Smooth muscle cell (in vitro differentiated cells): ENCODE measurements at regions not wholly inside any gene's neighbourhood (a gene's known extent, or its start where the extent isn't known, plus 50 kb on each side); places are given as distances from the start of the nearest gene placed in this dataset.
"Not testable (repeated sequence)": the region's sequence is repeated elsewhere in the genome, so short reads cannot be mapped to it uniquely, and the experiment has no call there.

Experiments used
- DNase-seq: peaks from one replicate; lab custom pipeline; 2025; ENCODE audit not compliant: unreplicated experiment; lab: John Stamatoyannopoulos, UW
- H2AFZ ChIP-seq: fragments of 200-600 bp; sonication (generic); 2 replicates; pipeline ENCODE4 v1.6.0; 2016; ENCODE audit warnings: antibody characterized with exemption, low read depth, mild to moderate bottlenecking
- H3F3A ChIP-seq: fragments of 200-600 bp; sonication (generic); 2 replicates; pipeline ENCODE4 v1.6.0; 2017; ENCODE audit warnings: antibody characterized with exemption, low read depth
- H3K27ac ChIP-seq: fragments of 200-600 bp; sonication (generic); 2 replicates; pipeline ENCODE4 v1.5.1; 2016; ENCODE audit warnings: low read depth, mild to moderate bottlenecking
- H3K27me3 ChIP-seq: fragments of 200-600 bp; sonication (generic); 2 replicates; pipeline ENCODE4 v1.6.1; 2016; ENCODE audit warnings: low read depth, mild to moderate bottlenecking
- H3K36me3 ChIP-seq: fragments of 200-600 bp; sonication (generic); 2 replicates; pipeline ENCODE4 v1.5.1; 2016; ENCODE audit warnings: low read depth
- H3K4me1 ChIP-seq: fragments of 200-600 bp; sonication (generic); 2 replicates; pipeline ENCODE4 v1.5.1; 2016; ENCODE audit warnings: low read depth
- H3K4me2 ChIP-seq: fragments of 200-600 bp; sonication (generic); 2 replicates; pipeline ENCODE4 v1.6.0; 2016; ENCODE audit warnings: mild to moderate bottlenecking
- H3K4me3 ChIP-seq: fragments of 200-600 bp; sonication (generic); 2 replicates; pipeline ENCODE4 v1.5.1; 2016; ENCODE audit warnings: mild to moderate bottlenecking
- H3K79me2 ChIP-seq: fragments of 200-600 bp; sonication (generic); 2 replicates; pipeline ENCODE4 v1.6.0; 2016; ENCODE audit warnings: low read depth, mild to moderate bottlenecking
- H3K9ac ChIP-seq: fragments of 200-600 bp; sonication (generic); 2 replicates; pipeline ENCODE4 v1.6.0; 2016; ENCODE audit warnings: low read depth
- H3K9me3 ChIP-seq: fragments of 200-600 bp; sonication (generic); replicated peaks from 2 replicates; pipeline ENCODE4 v1.5.1; 2016; ENCODE audit warnings: low read depth
- H4K20me1 ChIP-seq: fragments of 200-600 bp; sonication (generic); 2 replicates; pipeline ENCODE4 v1.6.0; 2016; ENCODE audit warnings: low read depth
- WGBS: methylation state at CpG from one replicate; pipeline ENCODE4 v1.1.7; 2016; ENCODE audit warnings: low lambda C conversion rate; 5-methylcytosine and 5-hydroxymethylcytosine counted together
- TF ChIP-seq, protein P1 (sequence below): fragments of 200-600 bp; sonication (generic); IDR thresholded peaks from 2 replicates; pipeline ENCODE4 v1.5.1; 2017; ENCODE audit warnings: borderline replicate concordance, mild to moderate bottlenecking, antibody characterized with exemption; ENCODE audit not compliant: insufficient read depth, poor library complexity, severe bottlenecking

GRCh38 chr13:48590141-48590901 lies 57.4 kb upstream of the RCBTB2 start:
- Histone ChIP-seq H3K9me3 (no peaks in the 10 kb centered on the region), H3K4me3 (no peak overlapping the region), H3K79me2 (no peaks in the 10 kb centered on the region), H3K4me2 (no peak overlapping the region), H3K27ac (no peak overlapping the region), H3K9ac (no peak overlapping the region), H3K27me3 (no peaks in the 10 kb centered on the region), H2AFZ (no peak overlapping the region), H3F3A (no peaks in the 10 kb centered on the region), H3K36me3 (no peaks in the 10 kb centered on the region), H3K4me1 (peaks cover 25% of the 10 kb centered on the region), H4K20me1 (no peaks in the 10 kb centered on the region)
- TF ChIP-seq, protein P1, sequence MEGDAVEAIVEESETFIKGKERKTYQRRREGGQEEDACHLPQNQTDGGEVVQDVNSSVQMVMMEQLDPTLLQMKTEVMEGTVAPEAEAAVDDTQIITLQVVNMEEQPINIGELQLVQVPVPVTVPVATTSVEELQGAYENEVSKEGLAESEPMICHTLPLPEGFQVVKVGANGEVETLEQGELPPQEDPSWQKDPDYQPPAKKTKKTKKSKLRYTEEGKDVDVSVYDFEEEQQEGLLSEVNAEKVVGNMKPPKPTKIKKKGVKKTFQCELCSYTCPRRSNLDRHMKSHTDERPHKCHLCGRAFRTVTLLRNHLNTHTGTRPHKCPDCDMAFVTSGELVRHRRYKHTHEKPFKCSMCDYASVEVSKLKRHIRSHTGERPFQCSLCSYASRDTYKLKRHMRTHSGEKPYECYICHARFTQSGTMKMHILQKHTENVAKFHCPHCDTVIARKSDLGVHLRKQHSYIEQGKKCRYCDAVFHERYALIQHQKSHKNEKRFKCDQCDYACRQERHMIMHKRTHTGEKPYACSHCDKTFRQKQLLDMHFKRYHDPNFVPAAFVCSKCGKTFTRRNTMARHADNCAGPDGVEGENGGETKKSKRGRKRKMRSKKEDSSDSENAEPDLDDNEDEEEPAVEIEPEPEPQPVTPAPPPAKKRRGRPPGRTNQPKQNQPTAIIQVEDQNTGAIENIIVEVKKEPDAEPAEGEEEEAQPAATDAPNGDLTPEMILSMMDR, result no peak
- WGBS, result 80% methylated on average over 5 of the region's 5 CpGs
- no peak for DNase-seq

GRCh38 chr13:48591124-48591872 lies 58.4 kb upstream of the RCBTB2 start:
- H4K20me1 ChIP-seq, H3K36me3 ChIP-seq, H3K27me3 ChIP-seq, H2AFZ ChIP-seq, H3K4me3 ChIP-seq, H3K9me3 ChIP-seq, H3K27ac ChIP-seq, H3K79me2 ChIP-seq, H3K4me2 ChIP-seq, H3K9ac ChIP-seq, DNase-seq, H3F3A ChIP-seq: not testable (repeated sequence)
- WGBS, result 80% methylated on average over 12 of the region's 12 CpGs
- H3K4me1 ChIP-seq, result peaks cover 19% of the 10 kb centered on the region

- no peaks in the 10 kb centered on the region for H3K36me3 ChIP-seq
- no peak overlapping the region for H2AFZ ChIP-seq
- H3K27me3 ChIP-seq, result no peaks in the 10 kb centered on the region
- H3K9ac ChIP-seq, result no peak overlapping the region
- H3K27ac ChIP-seq, result no peak overlapping the region
- peaks cover 18% of the 10 kb centered on the region for H3K4me1 ChIP-seq
- TF ChIP-seq, protein P1, result no peak
- H3K4me3 ChIP-seq, result no peak overlapping the region
- DNase-seq, result no peak
- no peaks in the 10 kb centered on the region for H4K20me1 ChIP-seq
- H3K4me2 ChIP-seq, result no peak overlapping the region
- 63% methylated on average over 4 of the region's 4 CpGs for WGBS
- no peaks in the 10 kb centered on the region for H3F3A ChIP-seq
- H3K79me2 ChIP-seq, result no peaks in the 10 kb centered on the region
- H3K9me3 ChIP-seq, result no peaks in the 10 kb centered on the region
Observed at GRCh38 chr13:48591889-48592687, 59.2 kb upstream of the RCBTB2 start.

DNA sequence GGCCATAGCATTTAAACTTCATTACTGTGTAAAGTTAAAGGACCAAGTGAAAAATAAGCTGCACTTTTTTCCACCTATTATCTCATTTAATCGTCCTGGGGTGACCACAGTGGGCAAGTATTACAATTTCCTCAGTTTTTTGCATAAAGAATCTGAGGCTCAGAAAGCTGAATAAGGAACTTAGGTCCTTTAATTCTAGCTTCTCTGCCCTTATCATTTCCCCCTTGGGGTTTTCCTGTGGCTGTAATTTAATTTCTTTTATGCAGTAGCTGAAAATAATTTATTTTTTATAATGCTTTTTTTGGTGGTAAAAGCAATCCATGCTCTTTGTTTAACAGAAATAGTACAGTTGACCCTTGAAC lies 59.8 kb upstream of the RCBTB2 start:
- Histone ChIP-seq H3K4me1 (peaks cover 18% of the 10 kb centered on the region), H3K36me3 (no peaks in the 10 kb centered on the region), H3K9me3 (no peaks in the 10 kb centered on the region)

More for the DNA sequence above, 59.8 kb upstream of the RCBTB2 start:
- 68% methylated on average over 1 of the region's 1 CpG for WGBS
- no peak overlapping the region for H3K4me2 ChIP-seq
- H2AFZ ChIP-seq, result no peak overlapping the region
- no peaks in the 10 kb centered on the region for H4K20me1 ChIP-seq
- no peak overlapping the region for H3K9ac ChIP-seq
- TF ChIP-seq, protein P1, result no peak
- no peaks in the 10 kb centered on the region for H3K27me3 ChIP-seq
- no peaks in the 10 kb centered on the region for H3K79me2 ChIP-seq
- no peak overlapping the region for H3K27ac ChIP-seq
- no peaks in the 10 kb centered on the region for H3F3A ChIP-seq
- no peak for DNase-seq
- no peak overlapping the region for H3K4me3 ChIP-seq
